ENCODE measurements at regions not wholly inside any gene's neighbourhood (a gene's known extent, or its start where the extent isn't known, plus 50 kb on each side); places are given as distances from the start of the nearest gene placed in this dataset.

GRCh38 chr17:12328204-12328603 is 307.5 kb downstream of the MAP2K4 start:
- no peak for TF ChIP-seq CTCF (IDR thresholded peaks at IDR 0.05; ENCODE audit: unreplicated experiment)
- no TSS peak for BruUV-seq (replicated peaks)
- H3K27ac Mint-ChIP-seq (ENCODE audit: unreplicated experiment): no peak overlapping the region
- no peak overlapping the region for H3K4me3 Mint-ChIP-seq (ENCODE audit: low read depth, unreplicated experiment)
- H3K36me3 Mint-ChIP-seq (ENCODE audit: insufficient read depth, unreplicated experiment): no peaks in the 10 kb centered on the region
- CTCF ChIA-PET: no interaction called here
- intact Hi-C loops (cut with micrococcal nuclease; ENCODE audit: unreplicated experiment): no loop called here
- H3K4me1 Mint-ChIP-seq (ENCODE audit: low read depth, unreplicated experiment): no peaks in the 10 kb centered on the region
- peaks cover 6% of the 10 kb centered on the region for H3K9me3 Mint-ChIP-seq (ENCODE audit: low read depth, unreplicated experiment)
- no peak for DNase-seq
- no peaks in the 10 kb centered on the region for H3K27me3 Mint-ChIP-seq (ENCODE audit: unreplicated experiment)

GRCh38 chr17:12330456-12330855 is 309.8 kb downstream of the MAP2K4 start:
- Mint-ChIP-seq H3K36me3 (ENCODE audit: insufficient read depth, unreplicated experiment) (no peaks in the 10 kb centered on the region), H3K27ac (ENCODE audit: unreplicated experiment) (no peak overlapping the region), H3K4me1 (ENCODE audit: low read depth, unreplicated experiment) (no peaks in the 10 kb centered on the region), H3K4me3 (ENCODE audit: low read depth, unreplicated experiment) (no peak overlapping the region), H3K9me3 (ENCODE audit: low read depth, unreplicated experiment) (peaks cover 6% of the 10 kb centered on the region), H3K27me3 (ENCODE audit: unreplicated experiment) (no peaks in the 10 kb centered on the region)
- CTCF ChIA-PET: no interaction called here
- intact Hi-C loops (cut with micrococcal nuclease; ENCODE audit: unreplicated experiment): no loop called here
- no TSS peak for BruUV-seq (replicated peaks)
- DNase-seq: no peak
- no peak for TF ChIP-seq CTCF (IDR thresholded peaks at IDR 0.05; ENCODE audit: unreplicated experiment)

- no peak for DNase-seq
- H3K9me3 Mint-ChIP-seq (ENCODE audit: low read depth, unreplicated experiment): peaks cover 18% of the 10 kb centered on the region
- H3K4me3 Mint-ChIP-seq (ENCODE audit: low read depth, unreplicated experiment): no peak overlapping the region
- TF ChIP-seq CTCF (IDR thresholded peaks at IDR 0.05; ENCODE audit: unreplicated experiment): no peak
- no peaks in the 10 kb centered on the region for H3K27me3 Mint-ChIP-seq (ENCODE audit: unreplicated experiment)
- intact Hi-C loops (cut with micrococcal nuclease; ENCODE audit: unreplicated experiment): no loop called here
- H3K4me1 Mint-ChIP-seq (ENCODE audit: low read depth, unreplicated experiment): no peaks in the 10 kb centered on the region
- BruUV-seq (replicated peaks): no TSS peak
- no peaks in the 10 kb centered on the region for H3K36me3 Mint-ChIP-seq (ENCODE audit: insufficient read depth, unreplicated experiment)
- no peak overlapping the region for H3K27ac Mint-ChIP-seq (ENCODE audit: unreplicated experiment)
- CTCF ChIA-PET: no interaction called here
Measured at GRCh38 chr17:12341328-12341727, 320.7 kb downstream of the MAP2K4 start.

GRCh38 chr17:12342161-12342560 is 321.5 kb downstream of the MAP2K4 start:
- no peak overlapping the region for H3K27ac Mint-ChIP-seq (ENCODE audit: unreplicated experiment)
- no peaks in the 10 kb centered on the region for H3K36me3 Mint-ChIP-seq (ENCODE audit: insufficient read depth, unreplicated experiment)
- intact Hi-C loops (cut with micrococcal nuclease; ENCODE audit: unreplicated experiment): no loop called here
- no peak for DNase-seq
- no TSS peak for BruUV-seq (replicated peaks)
- CTCF ChIA-PET: interaction anchor here (0.7 to 0.8 kb wide), 2 partner anchors 176 to 325 kb away, joined by 3 read pairs; no protein-coding TSS in a partner anchor
- no peak for TF ChIP-seq CTCF (IDR thresholded peaks at IDR 0.05; ENCODE audit: unreplicated experiment)
- no peaks in the 10 kb centered on the region for H3K27me3 Mint-ChIP-seq (ENCODE audit: unreplicated experiment)
- peaks cover 18% of the 10 kb centered on the region for H3K9me3 Mint-ChIP-seq (ENCODE audit: low read depth, unreplicated experiment)
- no peaks in the 10 kb centered on the region for H3K4me1 Mint-ChIP-seq (ENCODE audit: low read depth, unreplicated experiment)
- H3K4me3 Mint-ChIP-seq (ENCODE audit: low read depth, unreplicated experiment): no peak overlapping the region
